ENCODE measurements at regions not wholly inside any gene's neighbourhood (a gene's known extent, or its start where the extent isn't known, plus 50 kb on each side); places are given as distances from the start of the nearest gene placed in this dataset.

DNA sequence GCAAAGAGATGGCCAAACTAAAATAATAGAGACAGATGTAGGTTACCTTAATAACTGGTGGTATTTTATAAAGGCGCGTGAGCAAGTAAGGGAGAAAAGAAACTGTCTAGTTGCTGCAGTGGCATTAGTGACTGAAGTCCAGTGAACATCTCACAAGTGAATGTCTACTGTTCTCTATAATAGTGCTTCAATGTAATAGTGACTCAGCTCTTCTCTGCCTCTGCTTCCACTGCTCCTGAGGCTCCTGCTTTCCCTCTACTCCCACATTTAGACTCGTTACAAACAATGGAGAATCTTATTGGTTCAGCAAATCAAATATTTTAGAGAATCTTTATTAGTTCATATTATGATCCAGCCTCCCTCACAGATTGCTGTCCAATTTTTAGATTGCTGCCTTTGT, 779.1 kb upstream of the HTR2C start:
- H3K4me3 ChIP-seq (ENCODE audit: low read length), result no peak overlapping the region
- CTCF ChIA-PET, result no interaction called here
- no peak overlapping the region for H3K9ac ChIP-seq (ENCODE audit: low read length)
- H3K4me2 ChIP-seq (ENCODE audit: low read length), result no peak overlapping the region
- no peak overlapping the region for H3K27ac ChIP-seq (ENCODE audit: low read length)
- no peaks in the 10 kb centered on the region for H4K20me1 ChIP-seq (ENCODE audit: low read length)
- H3K27me3 ChIP-seq (ENCODE audit: low read length), result no peaks in the 10 kb centered on the region
- intact Hi-C loops (cut with micrococcal nuclease), result no loop called here
- H3K36me3 ChIP-seq (ENCODE audit: low read depth, low read length), result no peaks in the 10 kb centered on the region
- BruUV-seq (replicated peaks), result no TSS peak
- H3K4me1 ChIP-seq (ENCODE audit: insufficient read depth, low read length), result no peaks in the 10 kb centered on the region
- ATAC-seq (no peak), DNase-seq (no peak)
- no peaks in the 10 kb centered on the region for H3K79me2 ChIP-seq (ENCODE audit: low read length)
- H2AFZ ChIP-seq (ENCODE audit: low read length), result no peak overlapping the region
- no peaks in the 10 kb centered on the region for H3F3A ChIP-seq (ENCODE audit: low read length, unreplicated experiment)
- TF ChIP-seq EZH2 (IDR thresholded peaks at IDR 0.05; ENCODE audit: low read length, unreplicated experiment) (no peak), EZH2phosphoT487 (IDR thresholded peaks at IDR 0.05; ENCODE audit: borderline replicate concordance, low read length) (no peak)
- TF ChIP-seq, protein P1, sequence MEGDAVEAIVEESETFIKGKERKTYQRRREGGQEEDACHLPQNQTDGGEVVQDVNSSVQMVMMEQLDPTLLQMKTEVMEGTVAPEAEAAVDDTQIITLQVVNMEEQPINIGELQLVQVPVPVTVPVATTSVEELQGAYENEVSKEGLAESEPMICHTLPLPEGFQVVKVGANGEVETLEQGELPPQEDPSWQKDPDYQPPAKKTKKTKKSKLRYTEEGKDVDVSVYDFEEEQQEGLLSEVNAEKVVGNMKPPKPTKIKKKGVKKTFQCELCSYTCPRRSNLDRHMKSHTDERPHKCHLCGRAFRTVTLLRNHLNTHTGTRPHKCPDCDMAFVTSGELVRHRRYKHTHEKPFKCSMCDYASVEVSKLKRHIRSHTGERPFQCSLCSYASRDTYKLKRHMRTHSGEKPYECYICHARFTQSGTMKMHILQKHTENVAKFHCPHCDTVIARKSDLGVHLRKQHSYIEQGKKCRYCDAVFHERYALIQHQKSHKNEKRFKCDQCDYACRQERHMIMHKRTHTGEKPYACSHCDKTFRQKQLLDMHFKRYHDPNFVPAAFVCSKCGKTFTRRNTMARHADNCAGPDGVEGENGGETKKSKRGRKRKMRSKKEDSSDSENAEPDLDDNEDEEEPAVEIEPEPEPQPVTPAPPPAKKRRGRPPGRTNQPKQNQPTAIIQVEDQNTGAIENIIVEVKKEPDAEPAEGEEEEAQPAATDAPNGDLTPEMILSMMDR (conservative IDR thresholded peaks at IDR 0.05; ENCODE audit: low read depth, low read length), result no peak
- POLR2A ChIA-PET (ENCODE audit: unreplicated experiment), result no interaction called here
- no peaks in the 10 kb centered on the region for H3K9me2 ChIP-seq (replicated peaks; ENCODE audit: low read length)
- H3K9me3 ChIP-seq (ENCODE audit: low read length), result no peaks in the 10 kb centered on the region

DNA sequence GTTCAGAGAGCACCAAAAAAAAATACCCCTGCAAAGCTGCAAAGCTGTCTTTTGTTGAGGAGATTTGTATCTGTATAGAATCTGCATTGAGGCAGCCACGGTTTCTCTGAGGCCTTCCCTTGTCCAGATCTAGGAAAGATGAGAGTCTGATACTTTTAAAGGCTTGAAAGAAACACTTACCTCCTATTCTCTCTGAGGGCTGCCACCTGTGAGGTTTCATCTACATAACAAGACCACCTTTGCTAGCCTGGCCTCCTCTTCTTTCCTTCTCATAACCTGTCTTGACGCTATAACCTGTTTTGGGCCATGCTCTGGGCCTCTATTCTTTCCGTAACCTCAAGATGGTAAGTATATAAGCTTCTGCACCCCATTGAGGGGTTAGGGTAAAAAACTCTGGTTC, 779.6 kb upstream of the HTR2C start:
- DNase-seq, result no peak
- Histone ChIP-seq H3K4me1 (ENCODE audit: insufficient read depth, low read length) (no peaks in the 10 kb centered on the region), H2AFZ (ENCODE audit: low read length) (no peak overlapping the region), H3K27ac (ENCODE audit: low read length) (no peak overlapping the region), H3K9me3 (ENCODE audit: low read length) (no peaks in the 10 kb centered on the region), H4K20me1 (ENCODE audit: low read length) (no peaks in the 10 kb centered on the region), H3K4me3 (ENCODE audit: low read length) (no peak overlapping the region), H3F3A (ENCODE audit: low read length, unreplicated experiment) (no peaks in the 10 kb centered on the region), H3K36me3 (ENCODE audit: low read depth, low read length) (no peaks in the 10 kb centered on the region), H3K9ac (ENCODE audit: low read length) (no peak overlapping the region), H3K9me2 (replicated peaks; ENCODE audit: low read length) (no peaks in the 10 kb centered on the region), H3K27me3 (ENCODE audit: low read length) (no peaks in the 10 kb centered on the region), H3K79me2 (ENCODE audit: low read length) (no peaks in the 10 kb centered on the region), H3K4me2 (ENCODE audit: low read length) (no peak overlapping the region)
- BruUV-seq (replicated peaks), result no TSS peak
- intact Hi-C loops (cut with micrococcal nuclease), result no loop called here
- no peak for ATAC-seq
- TF ChIP-seq, protein P1 (conservative IDR thresholded peaks at IDR 0.05; ENCODE audit: low read depth, low read length), result no peak
- TF ChIP-seq EZH2 (IDR thresholded peaks at IDR 0.05; ENCODE audit: low read length, unreplicated experiment), result no peak
- TF ChIP-seq EZH2phosphoT487 (IDR thresholded peaks at IDR 0.05; ENCODE audit: borderline replicate concordance, low read length), result no peak
- ChIA-PET POLR2A (ENCODE audit: unreplicated experiment) (no interaction called here), CTCF (no interaction called here)

DNA sequence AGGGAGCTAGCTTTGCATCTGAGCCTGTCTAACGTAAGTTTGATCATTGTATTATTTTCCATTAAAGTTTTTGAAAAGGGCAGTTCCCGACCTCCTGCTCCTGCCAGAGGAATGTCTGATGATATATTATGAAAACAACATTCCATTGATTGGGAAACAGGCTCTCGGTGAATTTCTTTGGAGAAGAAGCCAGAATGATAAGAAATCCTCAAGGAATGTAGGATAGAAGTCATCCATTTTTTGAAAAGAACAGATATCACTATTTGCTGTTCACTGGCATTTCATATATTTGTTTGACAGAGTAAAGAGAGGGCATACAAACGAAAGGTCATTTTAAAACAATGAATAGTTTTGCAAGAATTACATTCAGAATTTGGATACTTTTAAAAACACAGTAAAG, 781.0 kb upstream of the HTR2C start:
- H3K27ac ChIP-seq (ENCODE audit: low read length), result no peak overlapping the region
- intact Hi-C loops (cut with micrococcal nuclease), result no loop called here
- H3K36me3 ChIP-seq (ENCODE audit: low read depth, low read length), result no peaks in the 10 kb centered on the region
- TF ChIP-seq, protein P1 (conservative IDR thresholded peaks at IDR 0.05; ENCODE audit: low read depth, low read length), result no peak
- TF ChIP-seq EZH2phosphoT487 (IDR thresholded peaks at IDR 0.05; ENCODE audit: borderline replicate concordance, low read length), result no peak
- TF ChIP-seq EZH2 (IDR thresholded peaks at IDR 0.05; ENCODE audit: low read length, unreplicated experiment), result no peak
- no peak overlapping the region for H3K9ac ChIP-seq (ENCODE audit: low read length)
- DNase-seq (no peak), ATAC-seq (no peak)
- H3F3A ChIP-seq (ENCODE audit: low read length, unreplicated experiment), result no peaks in the 10 kb centered on the region
- ChIA-PET POLR2A (ENCODE audit: unreplicated experiment) (no interaction called here), CTCF (no interaction called here)
- no peaks in the 10 kb centered on the region for H3K9me3 ChIP-seq (ENCODE audit: low read length)
- BruUV-seq (replicated peaks), result no TSS peak
- H3K4me2 ChIP-seq (ENCODE audit: low read length), result no peak overlapping the region
- no peak overlapping the region for H2AFZ ChIP-seq (ENCODE audit: low read length)
- no peaks in the 10 kb centered on the region for H3K27me3 ChIP-seq (ENCODE audit: low read length)
- no peaks in the 10 kb centered on the region for H4K20me1 ChIP-seq (ENCODE audit: low read length)
- no peaks in the 10 kb centered on the region for H3K79me2 ChIP-seq (ENCODE audit: low read length)
- H3K4me1 ChIP-seq (ENCODE audit: insufficient read depth, low read length), result no peaks in the 10 kb centered on the region
- H3K9me2 ChIP-seq (replicated peaks; ENCODE audit: low read length), result no peaks in the 10 kb centered on the region
- H3K4me3 ChIP-seq (ENCODE audit: low read length), result no peak overlapping the region
